ENCODE measurements at regions not wholly inside any gene's neighbourhood (a gene's known extent, or its start where the extent isn't known, plus 50 kb on each side); places are given as distances from the start of the nearest gene placed in this dataset.

GRCh38 chr10:3574451-3574850, 210.6 kb downstream of the KLF6 start:
- Histone ChIP-seq H3K27ac (replicated peaks) (no peak overlapping the region), H3K27me3 (ENCODE audit: insufficient read depth, poor library complexity, severe bottlenecking) (no peaks in the 10 kb centered on the region), H3K4me3 (replicated peaks; ENCODE audit: insufficient read depth, low read length) (no peak overlapping the region)
- TF ChIP-seq, protein P1, sequence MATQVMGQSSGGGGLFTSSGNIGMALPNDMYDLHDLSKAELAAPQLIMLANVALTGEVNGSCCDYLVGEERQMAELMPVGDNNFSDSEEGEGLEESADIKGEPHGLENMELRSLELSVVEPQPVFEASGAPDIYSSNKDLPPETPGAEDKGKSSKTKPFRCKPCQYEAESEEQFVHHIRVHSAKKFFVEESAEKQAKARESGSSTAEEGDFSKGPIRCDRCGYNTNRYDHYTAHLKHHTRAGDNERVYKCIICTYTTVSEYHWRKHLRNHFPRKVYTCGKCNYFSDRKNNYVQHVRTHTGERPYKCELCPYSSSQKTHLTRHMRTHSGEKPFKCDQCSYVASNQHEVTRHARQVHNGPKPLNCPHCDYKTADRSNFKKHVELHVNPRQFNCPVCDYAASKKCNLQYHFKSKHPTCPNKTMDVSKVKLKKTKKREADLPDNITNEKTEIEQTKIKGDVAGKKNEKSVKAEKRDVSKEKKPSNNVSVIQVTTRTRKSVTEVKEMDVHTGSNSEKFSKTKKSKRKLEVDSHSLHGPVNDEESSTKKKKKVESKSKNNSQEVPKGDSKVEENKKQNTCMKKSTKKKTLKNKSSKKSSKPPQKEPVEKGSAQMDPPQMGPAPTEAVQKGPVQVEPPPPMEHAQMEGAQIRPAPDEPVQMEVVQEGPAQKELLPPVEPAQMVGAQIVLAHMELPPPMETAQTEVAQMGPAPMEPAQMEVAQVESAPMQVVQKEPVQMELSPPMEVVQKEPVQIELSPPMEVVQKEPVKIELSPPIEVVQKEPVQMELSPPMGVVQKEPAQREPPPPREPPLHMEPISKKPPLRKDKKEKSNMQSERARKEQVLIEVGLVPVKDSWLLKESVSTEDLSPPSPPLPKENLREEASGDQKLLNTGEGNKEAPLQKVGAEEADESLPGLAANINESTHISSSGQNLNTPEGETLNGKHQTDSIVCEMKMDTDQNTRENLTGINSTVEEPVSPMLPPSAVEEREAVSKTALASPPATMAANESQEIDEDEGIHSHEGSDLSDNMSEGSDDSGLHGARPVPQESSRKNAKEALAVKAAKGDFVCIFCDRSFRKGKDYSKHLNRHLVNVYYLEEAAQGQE (IDR thresholded peaks at IDR 0.05; ENCODE audit: insufficient replicate concordance, low read depth) = no peak
- no peak for DNase-seq (ENCODE audit: low read depth in 1 of 2, low spot score in 1 of 2)

- DNase-seq (ENCODE audit: low read depth in 1 of 2, low spot score in 1 of 2) = no peak
- Histone ChIP-seq H3K27me3 (ENCODE audit: insufficient read depth, poor library complexity, severe bottlenecking) (no peaks in the 10 kb centered on the region), H3K4me3 (replicated peaks; ENCODE audit: insufficient read depth, low read length) (no peak overlapping the region), H3K27ac (replicated peaks) (no peak overlapping the region)
- TF ChIP-seq GABPA (IDR thresholded peaks at IDR 0.05; ENCODE audit: low read depth) (no peak), POLR2AphosphoS5 (IDR thresholded peaks at IDR 0.05; ENCODE audit: low read depth) (no peak), CTCF (IDR thresholded peaks at IDR 0.05; ENCODE audit: insufficient read depth, low read length) (no peak), SPI1 (IDR thresholded peaks at IDR 0.05; ENCODE audit: borderline replicate concordance, low read depth) (no peak)
- TF ChIP-seq, protein P1 (IDR thresholded peaks at IDR 0.05; ENCODE audit: insufficient replicate concordance, low read depth) = no peak
These were observed 211.5 kb downstream of the KLF6 start for GRCh38 chr10:3573498-3573897.

GRCh38 chr10:3571310-3571825, 213.6 kb downstream of the KLF6 start:
- Histone ChIP-seq H3K4me3 (replicated peaks; ENCODE audit: insufficient read depth, low read length) (no peak overlapping the region), H3K27me3 (ENCODE audit: insufficient read depth, poor library complexity, severe bottlenecking) (no peaks in the 10 kb centered on the region), H3K27ac (replicated peaks) (no peak overlapping the region)
- no peak for DNase-seq (ENCODE audit: low read depth in 1 of 2, low spot score in 1 of 2)
- TF ChIP-seq CTCF (IDR thresholded peaks at IDR 0.05; ENCODE audit: insufficient read depth, low read length) = no peak
- no peak for TF ChIP-seq SPI1 (IDR thresholded peaks at IDR 0.05; ENCODE audit: borderline replicate concordance, low read depth)
- TF ChIP-seq, protein P1 (IDR thresholded peaks at IDR 0.05; ENCODE audit: insufficient replicate concordance, low read depth) = no peak

DNA sequence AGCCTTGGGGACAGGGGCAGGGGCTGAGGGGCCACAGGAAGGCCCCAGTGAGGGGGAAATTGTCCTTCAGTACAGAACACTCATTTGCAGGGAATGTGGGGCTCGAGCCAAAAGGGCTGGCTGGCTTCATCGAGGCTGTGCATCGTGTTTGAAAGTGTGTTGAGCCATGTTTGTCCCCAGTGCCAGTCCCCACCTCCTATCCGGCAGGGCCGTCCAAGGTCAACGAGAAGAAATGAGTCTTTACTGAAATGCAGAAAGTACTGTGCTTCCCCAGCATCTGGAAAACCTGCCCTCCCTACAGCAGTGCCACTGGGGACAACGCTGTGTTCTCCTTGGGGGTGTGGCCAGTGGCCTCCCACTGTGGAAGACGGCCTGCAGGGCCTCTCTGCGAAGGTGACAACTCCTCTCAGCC, 214.1 kb downstream of the KLF6 start:
- Histone ChIP-seq H3K27me3 (ENCODE audit: insufficient read depth, poor library complexity, severe bottlenecking) (no peaks in the 10 kb centered on the region), H3K4me3 (replicated peaks; ENCODE audit: insufficient read depth, low read length) (no peak overlapping the region), H3K27ac (replicated peaks) (no peak overlapping the region)
- no peak for DNase-seq (ENCODE audit: low read depth in 1 of 2, low spot score in 1 of 2)
- TF ChIP-seq, protein P1 (IDR thresholded peaks at IDR 0.05; ENCODE audit: insufficient replicate concordance, low read depth) = no peak
- TF ChIP-seq SPI1 (IDR thresholded peaks at IDR 0.05; ENCODE audit: borderline replicate concordance, low read depth) = no peak
- TF ChIP-seq GABPA (IDR thresholded peaks at IDR 0.05; ENCODE audit: low read depth) = no peak
- no peak for TF ChIP-seq POLR2AphosphoS5 (IDR thresholded peaks at IDR 0.05; ENCODE audit: low read depth)
- no peak for TF ChIP-seq CTCF (IDR thresholded peaks at IDR 0.05; ENCODE audit: insufficient read depth, low read length)
